Right kidney (tissue), 1 donor: ENCODE measurements at regions not wholly inside any gene's neighbourhood (a gene's known extent, or its start where the extent isn't known, plus 50 kb on each side); places are given as distances from the start of the nearest gene placed in this dataset.

Experiments used
- DNase-seq: peaks from one replicate; pipeline ENCODE4 v3.0.0-alpha.2; 2016

DNA sequence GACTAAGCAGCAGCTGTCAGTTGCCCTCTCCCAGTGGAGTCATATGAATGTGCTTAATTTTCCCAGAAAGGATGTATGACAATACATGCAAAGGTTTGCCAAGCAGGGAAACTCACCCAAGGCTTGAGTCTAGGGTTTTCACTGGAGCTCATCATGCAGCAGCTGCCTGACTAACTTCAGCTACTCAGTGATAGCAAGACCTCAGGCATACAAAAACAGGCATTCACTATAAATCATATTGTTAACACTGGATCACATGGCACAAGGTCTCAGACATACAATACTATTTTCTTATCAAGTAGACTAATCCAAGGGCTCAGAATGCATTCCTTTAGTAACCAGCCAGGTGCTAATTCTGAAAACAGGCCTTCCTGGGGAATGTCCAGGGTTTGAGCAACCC is 85.0 kb upstream of the STAC start:
- no peak for DNase-seq

GRCh38 chr3:36297195-36297594 is 83.1 kb upstream of the STAC start:
- no peak for DNase-seq

DNA sequence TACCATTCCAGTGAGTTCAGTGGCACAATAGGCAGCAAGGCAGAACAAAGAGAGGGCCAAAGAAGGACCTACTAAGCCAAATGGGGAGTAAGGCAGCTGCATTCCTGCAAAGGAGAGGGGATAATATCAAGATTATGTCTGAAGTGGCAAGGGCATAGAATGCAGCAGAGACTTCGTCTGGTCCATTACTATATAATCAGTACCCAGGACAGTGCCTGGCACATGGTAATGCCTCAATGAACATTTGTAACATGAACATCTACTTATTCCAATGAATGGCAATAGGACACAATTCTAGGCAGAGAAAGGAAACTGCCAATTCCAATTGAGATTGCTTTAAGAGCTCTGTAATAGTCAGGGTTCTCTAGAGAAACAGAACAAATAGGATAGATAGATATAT is 82.1 kb upstream of the STAC start:
- no peak for DNase-seq

- DNase-seq: no peak
These were observed 78.2 kb upstream of the STAC start for GRCh38 chr3:36302158-36302509.

- DNase-seq: no peak
These were observed 77.7 kb upstream of the STAC start for GRCh38 chr3:36302626-36303025.

- DNase-seq: no peak
These were observed 77.0 kb upstream of the STAC start for GRCh38 chr3:36303286-36303685.

GRCh38 chr3:36305929-36306520 is 74.3 kb upstream of the STAC start:
- no peak for DNase-seq

DNA sequence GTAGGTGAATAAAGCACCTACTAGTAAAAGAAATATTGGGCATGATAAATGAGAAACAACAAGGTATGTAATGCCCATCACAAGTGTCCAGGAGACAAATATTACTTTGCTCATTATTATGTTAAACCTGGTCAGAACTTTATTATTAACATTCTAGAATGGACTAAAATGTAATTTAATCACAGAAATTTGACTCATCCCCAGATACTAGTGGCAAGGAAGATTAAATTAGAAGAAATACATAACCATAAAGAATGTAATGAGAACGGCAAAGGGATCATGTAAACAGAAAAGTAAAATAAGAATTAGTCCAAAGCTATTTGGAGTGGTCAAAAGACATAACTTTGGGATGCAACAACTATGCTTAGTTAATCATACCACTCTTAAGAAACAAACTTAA is 71.2 kb upstream of the STAC start:
- DNase-seq: no peak

- DNase-seq: no peak
These were observed 68.0 kb upstream of the STAC start for GRCh38 chr3:36312351-36312750.

DNA sequence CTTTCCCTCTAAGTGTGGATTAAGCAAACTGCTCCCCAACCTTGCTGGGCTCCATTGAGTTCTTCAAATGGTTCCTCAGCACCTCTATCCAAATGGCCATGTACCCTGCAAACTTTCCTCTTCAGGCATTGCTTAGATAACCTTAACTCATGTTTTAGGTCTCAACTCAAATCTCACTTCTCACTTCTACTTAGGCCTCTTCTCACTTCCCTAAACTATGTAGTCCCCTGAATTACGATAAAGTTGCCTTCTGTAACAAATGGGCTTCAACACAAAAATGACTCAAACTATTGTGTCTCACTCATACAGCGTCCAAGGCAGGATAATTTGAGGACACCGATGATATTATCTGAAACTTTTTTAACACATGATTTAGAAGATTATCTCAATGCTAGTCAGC is 62.4 kb upstream of the STAC start:
- DNase-seq: no peak

- DNase-seq: no peak
These were observed 61.6 kb upstream of the STAC start for GRCh38 chr3:36318621-36319200.

- no peak for DNase-seq
These were observed 60.6 kb upstream of the STAC start for GRCh38 chr3:36319680-36320079.
